GM19452 (cell line): ENCODE measurements at regions not wholly inside any gene's neighbourhood (a gene's known extent, or its start where the extent isn't known, plus 50 kb on each side); places are given as distances from the start of the nearest gene placed in this dataset.

ENCODE experiments used
- ATAC-seq: cut with Tn5 transposase; IDR thresholded peaks from one replicate; pipeline ENCODE4 v1.9.1; 2021; ENCODE audit not compliant: unreplicated experiment

DNA sequence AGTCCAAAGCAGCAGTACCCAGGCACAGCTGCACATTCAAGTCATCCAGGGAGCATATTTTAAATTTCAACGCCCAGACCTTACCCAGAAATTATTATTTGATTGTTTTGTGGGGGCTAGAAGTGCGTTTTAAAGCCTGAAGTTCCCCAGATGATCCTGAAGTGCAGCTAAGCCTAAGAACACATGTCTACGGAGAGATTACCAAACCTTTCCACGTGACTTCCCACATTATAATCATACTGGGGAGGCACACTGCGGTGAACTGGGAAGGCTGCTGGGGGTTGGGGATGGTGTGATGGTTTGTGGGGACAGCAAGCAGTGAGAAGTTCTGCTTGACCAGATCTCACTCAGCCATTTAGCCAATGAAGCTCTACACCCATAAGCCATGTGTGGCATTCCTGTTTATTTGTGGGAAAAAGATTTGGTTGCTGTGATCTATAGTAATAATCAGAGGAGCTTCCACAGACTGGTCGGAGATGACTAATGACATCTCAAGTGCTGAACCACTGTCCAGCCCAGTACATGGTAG lies 93.4 kb upstream of the CDH6 start:
- ATAC-seq = no peak

GRCh38 chr5:31098811-31099210 lies 94.7 kb upstream of the CDH6 start:
- ATAC-seq = no peak

DNA sequence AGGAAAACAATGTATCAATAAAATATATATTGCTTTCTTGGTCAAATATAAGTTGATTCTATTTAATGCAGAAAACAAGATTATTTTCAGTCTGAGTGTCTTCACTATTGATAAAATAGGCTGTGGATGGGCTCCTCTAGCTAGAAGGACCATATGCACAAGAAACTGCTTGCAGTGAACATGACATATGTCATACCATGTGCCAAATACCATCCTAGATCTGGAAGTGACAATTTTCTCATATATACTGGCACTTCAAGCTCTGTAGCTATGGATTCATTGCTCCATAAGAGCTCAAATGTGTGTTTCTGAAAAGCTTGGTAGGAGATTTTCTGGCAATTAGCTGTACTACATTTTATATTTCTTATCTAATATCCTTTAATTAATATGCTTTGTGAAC lies 95.6 kb upstream of the CDH6 start:
- ATAC-seq = no peak

DNA sequence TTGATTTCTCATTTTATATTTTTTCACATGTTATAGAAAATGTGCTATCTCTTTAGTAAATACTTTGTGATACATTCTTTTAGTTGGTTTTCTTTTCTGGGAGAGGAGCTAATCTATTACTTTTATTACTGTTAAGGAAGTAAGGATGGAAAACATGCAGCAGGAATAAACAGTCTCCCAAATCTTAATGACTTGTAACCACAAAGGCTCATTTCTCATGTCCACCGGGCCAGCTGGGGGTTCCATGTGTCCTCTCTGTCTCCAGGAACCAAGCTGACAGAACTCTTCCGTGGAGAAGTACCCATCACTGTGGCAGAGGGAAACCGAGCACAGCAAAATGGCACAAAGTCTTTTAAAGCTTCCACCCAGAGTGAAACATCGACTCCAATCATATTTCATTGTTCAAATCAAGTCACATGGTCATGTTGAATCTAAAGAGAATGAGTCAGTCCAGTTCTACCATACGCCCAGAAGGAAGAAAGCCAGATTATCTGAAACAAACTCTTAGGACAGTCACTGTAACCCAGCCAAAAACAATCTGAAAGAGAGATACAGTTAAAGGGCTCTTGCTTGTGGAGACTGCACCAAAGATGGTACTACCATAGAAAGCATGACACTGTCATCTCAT lies 97.1 kb upstream of the CDH6 start:
- no peak for ATAC-seq

DNA sequence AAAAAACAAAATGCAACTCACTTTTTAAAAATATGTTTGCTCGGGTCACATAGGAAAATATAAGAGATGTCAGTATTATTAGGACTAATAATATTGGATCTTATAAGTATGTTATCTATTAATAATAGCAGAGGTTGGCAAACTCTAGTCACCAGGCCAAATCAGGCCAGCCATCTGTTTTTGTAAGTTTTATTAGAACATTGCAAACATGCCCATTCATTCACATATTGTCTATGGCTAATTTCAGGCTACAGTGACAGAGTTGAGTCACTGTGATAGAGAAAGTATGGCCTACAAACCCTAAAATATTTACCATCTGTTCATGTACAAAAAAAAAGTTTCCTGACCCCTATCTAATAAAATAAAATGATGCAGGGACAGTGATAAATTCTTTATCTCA lies 97.7 kb upstream of the CDH6 start:
- no peak for ATAC-seq

DNA sequence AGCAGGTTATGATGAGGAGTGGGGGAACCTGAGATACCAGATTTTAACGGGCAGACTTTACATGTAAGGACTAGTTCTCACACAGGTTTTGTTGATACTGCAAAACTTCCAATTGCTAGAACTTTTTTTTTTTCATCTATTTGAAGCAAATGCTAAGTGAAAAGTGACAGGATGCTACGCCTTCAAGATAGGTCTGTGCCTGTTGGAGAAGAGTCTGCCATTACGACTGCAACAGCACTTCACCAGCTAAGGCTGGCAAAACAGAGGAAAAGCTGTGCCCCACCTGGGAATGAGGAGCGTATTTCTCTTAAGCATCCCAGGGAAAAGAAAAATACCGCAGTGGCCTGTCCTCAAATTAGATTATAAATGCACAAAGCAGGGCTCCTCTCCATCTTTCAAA lies 102.0 kb upstream of the CDH6 start:
- ATAC-seq = no peak

DNA sequence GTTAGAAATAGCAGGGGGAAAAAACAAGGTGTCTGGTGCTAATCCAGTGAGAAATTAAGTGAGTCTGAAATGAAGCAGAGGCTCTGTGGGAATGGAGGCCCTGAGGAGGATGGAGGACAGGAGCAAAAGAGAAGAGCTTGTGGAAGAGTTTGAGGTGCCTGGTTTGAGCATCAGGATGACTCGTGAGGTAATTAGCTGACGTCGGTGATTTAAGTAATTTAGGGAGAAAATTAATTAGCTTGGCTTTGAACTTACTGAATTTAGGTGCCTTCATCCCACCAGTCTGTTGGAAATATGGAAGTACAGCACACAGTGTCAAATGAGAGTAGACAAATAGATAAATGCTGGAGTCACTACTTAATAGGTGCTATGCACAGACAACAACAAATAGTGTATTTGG lies 103.0 kb upstream of the CDH6 start:
- ATAC-seq = no peak

DNA sequence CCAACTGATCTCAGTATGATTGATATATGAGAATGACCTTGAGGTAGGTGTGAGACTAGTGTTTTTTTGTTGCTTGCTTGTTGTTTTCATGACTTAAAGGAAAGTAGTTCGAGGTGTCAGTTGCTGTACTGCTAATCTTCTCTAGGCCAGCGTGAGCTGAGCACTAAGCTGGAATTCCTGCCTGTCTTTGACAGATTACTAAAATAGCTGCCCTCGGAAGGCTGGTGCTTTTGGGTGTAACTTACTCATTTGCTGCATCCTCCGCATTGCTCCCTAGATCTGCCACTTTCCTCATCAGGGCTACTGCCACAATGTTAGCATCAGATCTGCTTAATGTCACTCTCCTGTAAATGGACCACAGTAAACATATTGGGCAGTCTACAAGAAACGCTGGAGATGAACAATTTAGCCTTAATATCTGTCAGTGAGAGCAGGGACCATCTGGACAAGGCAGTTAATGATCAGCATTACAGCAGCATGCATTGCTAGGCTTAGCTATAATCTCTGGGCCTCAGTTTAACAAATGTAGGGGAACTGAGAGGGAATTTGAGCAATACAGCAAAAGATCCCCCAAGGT lies 106.6 kb upstream of the CDH6 start:
- no peak for ATAC-seq

DNA sequence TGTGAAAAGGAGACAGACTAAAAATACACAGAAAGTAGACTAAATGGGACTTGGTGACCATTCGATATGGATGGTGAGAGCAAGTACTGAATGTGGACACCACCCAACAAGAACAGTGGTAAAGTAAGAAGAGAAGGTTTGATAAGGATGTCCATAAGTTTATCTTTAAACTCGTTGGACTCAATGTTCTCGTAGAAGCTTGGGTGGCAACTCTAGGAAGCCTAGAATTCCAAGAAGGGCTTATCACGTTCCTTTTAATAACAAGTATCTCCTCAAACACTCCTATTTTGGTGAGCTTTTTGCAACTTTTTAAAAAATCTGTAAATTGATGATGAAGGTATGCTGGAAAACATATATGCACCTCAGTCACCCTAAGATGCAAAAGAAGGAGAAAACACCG lies 108.6 kb upstream of the CDH6 start:
- ATAC-seq = no peak

DNA sequence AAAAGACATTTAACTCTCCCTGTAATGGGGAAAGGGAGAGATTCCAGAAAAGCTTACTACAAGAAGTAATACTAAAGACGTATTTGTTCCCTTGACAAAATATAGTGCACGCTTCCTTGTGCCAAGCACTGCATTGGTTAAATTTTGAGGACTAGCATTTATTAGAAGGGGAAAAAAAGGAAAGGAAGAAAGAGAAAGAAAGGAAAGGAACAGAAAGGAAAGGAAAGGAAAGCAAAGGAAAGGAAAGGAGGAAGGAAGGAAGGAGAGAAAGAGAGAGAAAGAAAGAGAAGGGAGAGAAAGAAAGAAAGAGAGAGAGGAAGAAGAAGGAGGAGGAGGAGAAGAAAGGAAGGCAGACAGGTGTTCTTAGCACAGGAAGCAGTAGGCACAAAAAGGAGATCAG lies 110.1 kb upstream of the CDH6 start:
- ATAC-seq = no peak

- ATAC-seq = no peak
These were observed 113.8 kb upstream of the CDH6 start for GRCh38 chr5:31079668-31080067.

DNA sequence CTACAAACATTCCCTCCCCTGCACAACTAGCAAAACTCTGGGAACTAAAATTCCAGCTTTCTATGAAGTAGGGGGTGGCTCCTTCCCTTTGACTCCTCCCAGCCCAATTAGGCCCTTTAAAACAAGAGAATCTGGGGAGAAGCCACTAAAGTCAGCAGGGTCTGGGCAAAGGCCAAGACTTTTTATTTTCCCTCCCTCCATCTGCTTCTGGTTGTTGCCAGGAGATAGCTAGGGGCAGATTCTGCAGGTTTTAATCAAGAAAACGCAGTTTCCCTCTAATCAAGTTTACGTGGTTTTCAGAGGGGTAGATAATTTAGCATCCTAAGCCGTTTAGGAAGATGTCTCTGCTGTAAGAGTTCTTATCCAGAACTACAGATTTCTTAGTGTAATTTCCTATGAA lies 114.5 kb upstream of the CDH6 start:
- no peak for ATAC-seq

GRCh38 chr5:31075981-31076380 lies 117.5 kb upstream of the CDH6 start:
- ATAC-seq = no peak

DNA sequence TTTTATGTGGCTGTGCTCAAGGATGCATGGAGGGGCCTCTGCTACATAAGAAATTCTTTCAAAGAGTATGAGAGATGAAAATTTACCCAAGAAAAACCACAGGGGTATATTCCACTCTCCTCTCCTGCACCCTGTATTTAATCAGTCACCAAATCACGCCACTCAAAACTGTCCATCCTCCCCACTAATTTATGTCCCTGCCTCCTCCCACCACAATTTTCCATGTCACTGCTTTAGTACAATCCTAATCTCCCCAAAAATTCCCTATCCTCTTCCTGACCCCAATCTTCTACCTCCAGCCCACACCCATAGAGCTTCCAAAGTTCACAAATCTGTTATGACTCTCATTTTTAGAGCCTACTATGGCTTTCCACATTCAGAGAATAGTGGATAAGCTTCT lies 125.2 kb upstream of the CDH6 start:
- ATAC-seq = no peak

DNA sequence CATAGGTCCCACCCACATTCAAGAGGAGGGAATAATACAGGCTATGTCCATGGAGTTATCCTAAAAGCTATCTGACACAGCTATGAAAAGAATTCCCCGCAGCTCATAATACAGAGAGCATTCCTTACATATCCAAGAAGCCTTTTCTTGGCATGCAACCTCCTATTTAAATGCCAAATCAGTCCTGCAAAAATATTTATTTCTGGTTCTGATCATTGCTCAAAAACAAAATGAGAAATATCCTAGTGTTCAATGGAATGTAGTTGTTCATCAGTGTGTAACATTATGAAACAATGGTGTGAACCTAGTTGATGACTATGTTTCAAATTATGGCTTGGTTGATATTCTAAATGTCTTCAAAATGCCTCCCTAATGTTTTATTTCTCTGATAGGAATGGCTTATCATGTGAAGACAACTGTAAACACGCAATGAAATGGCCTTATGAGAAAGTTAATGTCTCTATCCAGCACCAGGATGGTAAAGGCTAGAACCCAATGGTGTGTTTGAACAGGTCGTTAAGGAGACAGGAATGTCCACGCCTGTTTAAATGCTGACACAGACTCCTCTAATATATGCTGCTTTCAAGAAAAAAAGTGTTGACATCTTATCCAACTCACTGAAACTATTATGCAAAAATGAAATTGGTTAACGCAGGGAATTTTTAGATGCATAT lies 126.7 kb upstream of the CDH6 start:
- no peak for ATAC-seq

DNA sequence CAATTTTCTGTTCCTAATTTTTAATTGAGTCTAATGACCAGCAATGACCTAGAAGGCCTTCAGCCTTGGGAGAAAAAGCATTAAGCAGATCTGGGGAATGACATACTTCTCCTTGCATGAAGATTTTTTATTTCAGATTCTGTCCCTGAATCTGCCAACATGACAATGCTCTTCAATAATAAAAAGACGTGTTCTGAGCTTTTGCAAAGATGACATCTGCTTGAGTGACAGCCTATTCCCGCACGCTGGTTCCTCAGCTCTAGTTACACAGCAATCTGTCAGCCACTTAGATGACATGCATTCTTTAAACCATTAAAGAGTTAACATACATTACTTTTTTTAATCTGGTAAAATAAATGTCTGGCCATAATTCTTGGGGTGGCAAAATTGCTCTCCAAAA lies 129.3 kb upstream of the CDH6 start:
- no peak for ATAC-seq

DNA sequence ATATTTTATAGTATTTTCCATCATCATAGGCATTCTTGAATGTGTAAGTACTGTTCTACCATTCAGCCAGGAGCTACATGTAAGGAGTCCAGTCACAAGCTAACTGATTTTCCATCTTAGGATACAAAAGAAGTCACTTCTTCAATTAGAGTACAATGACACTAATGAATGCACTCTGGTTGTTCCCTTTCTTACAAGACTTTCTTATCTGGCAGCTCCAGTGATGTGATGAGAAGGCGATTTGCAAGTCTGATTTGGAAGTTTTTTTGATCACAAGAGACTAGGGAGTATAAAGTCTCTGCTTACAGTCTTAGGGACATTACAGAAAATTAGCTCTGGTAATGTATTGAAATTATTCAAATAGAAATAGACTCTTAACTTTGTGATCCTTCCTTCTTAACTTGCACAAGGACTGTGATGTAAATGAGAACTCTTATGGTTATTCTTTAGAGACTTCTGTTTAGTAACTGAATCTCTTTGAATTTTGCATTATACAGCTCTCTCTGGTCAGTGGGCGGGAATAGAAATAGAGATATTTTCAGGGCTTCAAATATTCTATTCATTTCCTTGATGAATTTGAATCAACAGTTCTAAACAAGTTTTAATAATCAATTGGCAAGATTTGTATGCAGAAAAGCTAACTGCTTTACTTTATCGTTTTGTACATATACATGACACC lies 130.4 kb upstream of the CDH6 start:
- ATAC-seq = no peak

GRCh38 chr5:31059889-31060288 lies 133.6 kb upstream of the CDH6 start:
- no peak for ATAC-seq

- ATAC-seq = no peak
These were observed 139.0 kb upstream of the CDH6 start for GRCh38 chr5:31054453-31054852.

DNA sequence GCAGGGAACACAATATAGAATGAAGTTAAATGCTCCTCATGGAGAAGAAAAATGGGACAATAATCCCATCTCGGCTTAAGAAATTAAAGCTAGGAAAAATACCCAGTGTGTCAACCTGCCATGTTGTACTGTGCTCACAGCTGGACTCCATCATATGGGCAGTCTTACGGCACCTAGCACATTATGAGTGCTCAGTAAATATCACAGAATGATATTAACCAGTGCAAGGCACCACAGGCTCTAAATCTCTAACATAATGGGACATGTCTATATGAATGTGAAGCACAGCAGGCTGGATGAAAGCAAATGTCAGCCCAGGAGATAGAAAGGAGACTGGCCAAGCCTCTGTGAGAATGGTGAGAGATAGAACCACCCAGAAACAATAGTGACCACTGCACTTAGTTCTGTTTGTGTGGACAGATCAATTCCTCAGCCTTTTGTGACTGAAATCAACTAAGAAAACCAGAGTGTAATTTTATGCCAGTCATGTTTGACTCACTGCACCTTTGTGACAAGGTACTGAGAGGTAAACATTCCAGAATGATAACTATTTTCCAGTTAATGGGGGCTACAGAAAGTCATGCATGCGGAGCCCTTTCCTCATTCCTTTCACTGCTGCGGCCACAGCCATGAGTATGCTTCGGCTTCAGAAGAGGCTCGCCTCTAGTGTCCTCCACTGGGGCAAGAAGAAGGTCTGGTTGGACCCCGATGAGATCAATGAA lies 140.4 kb upstream of the CDH6 start:
- ATAC-seq = no peak

DNA sequence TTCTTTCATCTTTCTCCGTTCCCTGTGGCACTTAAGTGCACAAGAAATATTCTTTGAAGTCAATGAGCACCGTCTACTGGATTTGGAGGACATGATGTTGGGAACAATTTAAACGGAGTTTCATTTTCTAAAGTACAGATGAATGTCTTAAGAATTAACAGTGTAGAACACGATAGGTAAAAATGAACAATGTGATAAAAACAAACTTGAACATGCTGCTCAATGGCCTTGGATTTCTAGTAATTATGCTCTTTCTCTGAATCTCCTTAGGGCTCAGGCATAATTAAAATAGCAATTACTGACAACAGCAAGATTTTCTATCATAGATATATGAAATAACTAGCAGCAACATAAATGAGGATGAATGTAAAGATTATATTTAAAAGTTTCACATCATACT lies 142.2 kb upstream of the CDH6 start:
- ATAC-seq = no peak
